Liver (tissue), 8 donors: ENCODE measurements at regions not wholly inside any gene's neighbourhood (a gene's known extent, or its start where the extent isn't known, plus 50 kb on each side); places are given as distances from the start of the nearest gene placed in this dataset.

ENCODE experiments used
- DNase-seq: peaks from one replicate; pipeline ENCODE4 v3.0.0-alpha.2; 2017; ENCODE audit warnings: low spot score
- H3K27ac ChIP-seq, 2 donors: one replicate each; pipeline ENCODE4 v1.7.0; 2013; ENCODE audit warnings: inconsistent platforms in 2 of 2, low read length in 2 of 2, control low read depth in 1 of 2, low read depth in 1 of 2, mild to moderate bottlenecking in 1 of 2
- H3K27me3 ChIP-seq, 4 donors: one replicate each; pipeline versions ENCODE4 v1.6.1 to v1.7.0; 2013; ENCODE audit warnings: low read length in 3 of 4, inconsistent platforms in 1 of 4, mild to moderate bottlenecking in 1 of 4, moderate library complexity in 1 of 4; ENCODE audit not compliant: control insufficient read depth in 4 of 4, insufficient read depth in 4 of 4
- H3K36me3 ChIP-seq, 4 donors: one replicate each; pipeline versions ENCODE4 v1.6.1 to v1.7.0; 2013; ENCODE audit warnings: low read length in 3 of 4, mild to moderate bottlenecking in 3 of 4, low read depth in 1 of 4, moderate library complexity in 1 of 4; ENCODE audit not compliant: control insufficient read depth in 4 of 4, insufficient read depth in 3 of 4
- H3K4me1 ChIP-seq, 4 donors: one replicate each; pipeline versions ENCODE4 v1.6.1 to v1.7.0; 2013; ENCODE audit warnings: low read length in 3 of 4, mild to moderate bottlenecking in 3 of 4, moderate library complexity in 1 of 4; ENCODE audit not compliant: control insufficient read depth in 4 of 4, insufficient read depth in 4 of 4
- H3K4me3 ChIP-seq, 3 donors: one replicate each; pipeline versions ENCODE4 v1.6.1 to v1.7.0; 2013; ENCODE audit warnings: low read length in 3 of 3, control low read depth in 1 of 3, low read depth in 1 of 3, mild to moderate bottlenecking in 1 of 3
- H3K9ac ChIP-seq, 2 donors: one replicate each; pipeline ENCODE4 v1.7.0; 2013; ENCODE audit warnings: low read length in 2 of 2, mild to moderate bottlenecking in 2 of 2, moderate library complexity in 2 of 2, control low read depth in 1 of 2, low read depth in 1 of 2
- H3K9me3 ChIP-seq, 4 donors: one replicate each; pipeline versions ENCODE4 v1.6.1 to v1.7.0; 2013; ENCODE audit warnings: low read length in 3 of 4; ENCODE audit not compliant: control insufficient read depth in 4 of 4
- ATF3 ChIP-seq: IDR thresholded peaks from 2 replicates; pipeline ENCODE4 v1.6.1; 2016; ENCODE audit warnings: antibody characterized with exemption
- CTCF ChIP-seq: fragments of 150-350 bp; IDR thresholded peaks from 2 replicates; pipeline ENCODE4 v1.5.1; 2017; ENCODE audit warnings: improper control_type of control experiment, low read depth, low read length; ENCODE audit not compliant: missing input control
- EGR1 ChIP-seq, 2 donors: IDR thresholded peaks; 2 replicates each; pipeline ENCODE4 v1.6.1; 2016 to 2018; ENCODE audit warnings: antibody characterized with exemption in 2 of 2, low read depth in 2 of 2
- FOXA1 ChIP-seq: IDR thresholded peaks from 2 replicates; pipeline ENCODE4 v1.6.1; 2016; ENCODE audit warnings: antibody characterized with exemption
- FOXA2 ChIP-seq: IDR thresholded peaks from 2 replicates; pipeline ENCODE4 v1.6.1; 2016; ENCODE audit warnings: antibody characterized with exemption
- GABPA ChIP-seq, 2 donors: IDR thresholded peaks in 1 of 2; conservative IDR thresholded peaks in 1 of 2; 2 replicates each; pipeline ENCODE4 v1.6.1; 2016; ENCODE audit warnings: antibody characterized with exemption in 2 of 2, mild to moderate bottlenecking in 1 of 2, moderate library complexity in 1 of 2
- HNF4A ChIP-seq, 2 donors: conservative IDR thresholded peaks; 2 replicates each; pipeline ENCODE4 v1.6.1; 2016; ENCODE audit warnings: antibody characterized with exemption in 2 of 2, mild to moderate bottlenecking in 2 of 2
- HNF4G ChIP-seq: IDR thresholded peaks from 2 replicates; pipeline ENCODE4 v1.6.1; 2016; ENCODE audit warnings: antibody characterized with exemption
- NR2F2 ChIP-seq: IDR thresholded peaks from 2 replicates; pipeline ENCODE4 v1.6.1; 2016; ENCODE audit warnings: antibody characterized with exemption
- RAD21 ChIP-seq, 2 donors: IDR thresholded peaks; 2 replicates each; pipeline ENCODE4 v1.6.1; 2016; ENCODE audit warnings: antibody characterized with exemption in 2 of 2, mild to moderate bottlenecking in 2 of 2
- REST ChIP-seq: IDR thresholded peaks from 2 replicates; pipeline ENCODE4 v1.6.1; 2016; ENCODE audit warnings: antibody characterized with exemption, mild to moderate bottlenecking
- RXRA ChIP-seq, 2 donors: IDR thresholded peaks; 2 replicates each; pipeline ENCODE4 v1.6.1; 2017 to 2018; ENCODE audit warnings: antibody characterized with exemption in 2 of 2, mild to moderate bottlenecking in 1 of 2
- SP1 ChIP-seq: IDR thresholded peaks from 2 replicates; pipeline ENCODE4 v1.6.1; 2018; ENCODE audit warnings: antibody characterized with exemption, mild to moderate bottlenecking
- YY1 ChIP-seq: IDR thresholded peaks from 2 replicates; pipeline ENCODE4 v1.6.1; 2016; ENCODE audit warnings: antibody characterized with exemption, mild to moderate bottlenecking
- ZBTB33 ChIP-seq: IDR thresholded peaks from 2 replicates; pipeline ENCODE4 v1.6.1; 2016; ENCODE audit warnings: antibody characterized with exemption
- WGBS: extraction: QIAGEN DNeasy Blood & Tissue Kit; methylation state at CpG from one replicate; pipeline ENCODE4 v1.1.7; 2013; 5-methylcytosine and 5-hydroxymethylcytosine counted together
- TF ChIP-seq, protein P1 (sequence below): IDR thresholded peaks from 2 replicates; pipeline ENCODE4 v1.6.1; 2016; ENCODE audit warnings: antibody characterized with exemption
- donor health status: healthy.
- donor health status: healthy.
- donor health status: healthy.
- donor health status: healthy.
- donor health status: healthy.

DNA sequence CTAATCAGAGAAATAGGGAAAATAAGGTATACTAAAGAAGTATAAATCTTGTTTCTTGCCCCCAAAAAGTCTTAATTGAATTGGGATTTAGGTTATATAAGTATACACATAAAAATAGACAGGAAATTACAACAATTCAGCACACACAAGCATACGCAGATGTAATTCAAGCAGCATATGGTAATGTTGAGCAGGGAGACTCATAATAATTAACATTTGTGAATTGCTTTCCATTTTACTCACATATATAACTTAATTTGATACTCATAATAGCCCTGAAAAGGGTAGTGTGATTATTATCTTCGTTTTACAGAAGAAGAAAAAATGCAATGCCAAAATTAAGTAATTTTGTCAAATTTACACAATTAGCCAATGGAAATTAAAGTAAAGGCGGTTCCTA, 313.5 kb upstream of the ECI2 start (continued):
- no peak for TF ChIP-seq HNF4G

DNA sequence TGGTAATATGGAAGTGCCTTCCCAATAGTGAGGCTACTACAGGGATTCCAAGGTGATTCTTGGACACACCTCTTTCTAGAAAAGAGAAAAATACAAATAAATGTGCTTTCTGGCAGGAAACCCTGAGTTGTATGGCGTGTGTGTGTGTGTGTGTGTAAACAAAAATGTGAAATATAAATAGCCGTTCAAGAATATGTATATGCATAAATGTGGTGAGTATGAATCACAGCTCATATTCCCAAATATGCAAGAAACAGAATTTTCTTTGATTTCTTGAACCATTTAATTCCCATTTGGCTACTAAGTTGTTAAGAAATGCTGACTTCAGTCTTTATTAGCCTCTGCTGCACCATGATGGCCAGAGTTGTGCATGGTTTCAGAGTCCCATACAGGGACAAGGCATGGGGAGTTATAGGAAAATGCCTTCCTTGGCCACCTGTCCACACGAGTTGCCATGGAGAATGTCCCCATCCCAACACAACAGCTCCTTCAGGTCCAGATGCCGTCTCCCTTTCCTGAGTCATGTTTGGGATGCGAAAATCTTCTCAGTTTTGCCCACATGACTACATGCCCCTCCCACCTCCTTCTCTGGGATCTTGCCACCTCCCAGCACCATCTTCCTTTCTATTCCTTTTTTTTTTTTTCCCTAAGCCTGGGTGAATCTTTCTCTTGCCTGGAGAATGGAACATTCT, 312.4 kb upstream of the ECI2 start:
- TF ChIP-seq ATF3 (no peak), EGR1 (IDR thresholded peaks at IDR 0.05; ENCODE audit: low read depth in 2 of 2) (no peak), GABPA (IDR thresholded peaks at IDR 0.05 in 1 of 2, conservative IDR thresholded peaks at IDR 0.05 in 1 of 2) (no peak), CTCF (no peak), NR2F2 (no peak), SP1 (no peak), HNF4G (no peak), REST (no peak), HNF4A (conservative IDR thresholded peaks at IDR 0.05) (no peak), RXRA (IDR thresholded peaks at IDR 0.05) (no peak), YY1 (no peak)
- TF ChIP-seq, protein P1, sequence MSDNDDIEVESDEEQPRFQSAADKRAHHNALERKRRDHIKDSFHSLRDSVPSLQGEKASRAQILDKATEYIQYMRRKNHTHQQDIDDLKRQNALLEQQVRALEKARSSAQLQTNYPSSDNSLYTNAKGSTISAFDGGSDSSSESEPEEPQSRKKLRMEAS, result no peak
- Histone ChIP-seq H3K9ac (no peak overlapping the region), H3K27ac (no peak overlapping the region), H3K36me3 (no peaks in the 10 kb centered on the region), H3K27me3 (no peaks in the 10 kb centered on the region), H3K4me3 (no peak overlapping the region), H3K9me3 (peaks cover 0 to 1% (median 0%) of the 10 kb centered on the region in 4 donors), H3K4me1 (no peaks in the 10 kb centered on the region)
- 55% methylated on average over 5 of the region's 5 CpGs for WGBS
- no peak for DNase-seq

DNA sequence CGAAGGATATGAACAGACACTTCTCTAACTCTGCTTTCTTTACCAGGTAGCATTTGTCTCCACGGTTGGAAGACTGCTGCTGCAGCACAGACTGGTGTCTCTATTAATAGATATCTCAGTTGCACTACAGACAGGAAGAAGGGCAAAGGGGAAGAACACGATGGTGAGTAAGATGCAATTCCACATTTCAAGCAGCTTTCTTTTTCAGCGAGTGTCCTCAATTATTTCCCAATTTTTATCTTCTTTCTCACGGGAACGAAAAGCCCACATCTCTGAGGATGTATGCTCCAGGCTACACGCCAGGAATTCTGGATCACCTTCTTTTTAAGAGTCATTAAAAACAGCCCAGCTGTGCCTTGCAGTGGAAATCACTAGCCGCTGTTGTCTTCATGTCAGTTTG, 311.6 kb upstream of the ECI2 start:
- no peaks in the 10 kb centered on the region for H3K4me1 ChIP-seq
- no peak for DNase-seq
- H3K9ac ChIP-seq, result no peak overlapping the region
- H3K27me3 ChIP-seq, result no peaks in the 10 kb centered on the region
- TF ChIP-seq REST (no peak), FOXA2 (no peak), RAD21 (IDR thresholded peaks at IDR 0.05) (no peak), ZBTB33 (no peak), FOXA1 (no peak), HNF4G (no peak), GABPA (IDR thresholded peaks at IDR 0.05 in 1 of 2, conservative IDR thresholded peaks at IDR 0.05 in 1 of 2) (no peak)
- no peaks in the 10 kb centered on the region for H3K9me3 ChIP-seq
- H3K4me3 ChIP-seq, result no peak overlapping the region
- H3K36me3 ChIP-seq, result no peaks in the 10 kb centered on the region
- 65% methylated on average over 8 of the region's 8 CpGs for WGBS
- H3K27ac ChIP-seq, result no peak overlapping the region
